ENCODE measurements at regions not wholly inside any gene's neighbourhood (a gene's known extent, or its start where the extent isn't known, plus 50 kb on each side); places are given as distances from the start of the nearest gene placed in this dataset.

- H3K36me3 ChIP-seq (ENCODE audit: control insufficient read depth, insufficient read depth, low read length) = no peaks in the 10 kb centered on the region
- no peak overlapping the region for H3K4me3 ChIP-seq (ENCODE audit: low read depth, low read length)
- H3K27me3 ChIP-seq (ENCODE audit: control insufficient read depth, insufficient read depth, low read length) = no peaks in the 10 kb centered on the region
- no CpG with 5 or more reads among the region's 3 CpGs for WGBS (ENCODE audit: insufficient coverage)
- no peaks in the 10 kb centered on the region for H3K9me3 ChIP-seq (ENCODE audit: control insufficient read depth, insufficient read depth, low read length)
- no peaks in the 10 kb centered on the region for H3K4me1 ChIP-seq (ENCODE audit: control insufficient read depth, insufficient read depth, low read length)
- DNase-seq (ENCODE audit: low read depth in 4 of 6, low spot score in 6 of 6) = no peak
- H3K27ac ChIP-seq (ENCODE audit: low read depth, low read length) = no peak overlapping the region
Observed at GRCh38 chr10:121048749-121049148, 197.6 kb downstream of the WDR11 start.

DNA sequence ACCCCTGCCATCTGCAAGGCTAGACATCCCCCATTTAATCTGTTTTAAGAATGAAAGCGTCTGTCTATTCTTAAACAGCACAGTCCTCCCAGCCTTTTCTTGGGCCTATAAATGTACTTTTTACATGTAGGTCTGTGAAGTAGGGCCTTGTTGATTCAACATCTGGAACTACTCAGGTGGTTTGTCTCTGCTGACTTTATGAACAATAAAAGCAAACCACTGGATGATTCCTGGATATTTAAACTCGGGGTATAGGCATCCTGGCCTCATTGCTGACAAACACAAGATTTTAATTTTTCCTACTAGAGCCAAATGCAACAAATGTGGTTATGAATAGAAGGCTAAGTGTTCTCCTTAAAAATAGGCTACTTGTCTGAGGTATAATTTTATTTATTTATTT, 198.3 kb downstream of the WDR11 start:
- no CpG with 5 or more reads among the region's 2 CpGs for WGBS (ENCODE audit: insufficient coverage)
- H3K4me1 ChIP-seq (ENCODE audit: control insufficient read depth, insufficient read depth, low read length) = no peaks in the 10 kb centered on the region
- H3K27ac ChIP-seq (ENCODE audit: low read depth, low read length) = no peak overlapping the region
- H3K4me3 ChIP-seq (ENCODE audit: low read depth, low read length) = no peak overlapping the region
- no peaks in the 10 kb centered on the region for H3K9me3 ChIP-seq (ENCODE audit: control insufficient read depth, insufficient read depth, low read length)
- DNase-seq (ENCODE audit: low read depth in 4 of 6, low spot score in 6 of 6) = no peak
- no peaks in the 10 kb centered on the region for H3K36me3 ChIP-seq (ENCODE audit: control insufficient read depth, insufficient read depth, low read length)
- H3K27me3 ChIP-seq (ENCODE audit: control insufficient read depth, insufficient read depth, low read length) = no peaks in the 10 kb centered on the region

- Histone ChIP-seq H3K4me1 (ENCODE audit: control insufficient read depth, insufficient read depth, low read length) (no peaks in the 10 kb centered on the region), H3K27ac (ENCODE audit: low read depth, low read length) (no peak overlapping the region), H3K4me3 (ENCODE audit: low read depth, low read length) (no peak overlapping the region), H3K9me3 (ENCODE audit: control insufficient read depth, insufficient read depth, low read length) (no peaks in the 10 kb centered on the region), H3K36me3 (ENCODE audit: control insufficient read depth, insufficient read depth, low read length) (no peaks in the 10 kb centered on the region), H3K27me3 (ENCODE audit: control insufficient read depth, insufficient read depth, low read length) (no peaks in the 10 kb centered on the region)
- DNase-seq (ENCODE audit: low read depth in 4 of 6, low spot score in 6 of 6) = no peak
- WGBS (ENCODE audit: insufficient coverage) = 100% methylated on average over 1 of the region's 1 CpG
Observed at GRCh38 chr10:121049923-121050322, 198.8 kb downstream of the WDR11 start.

DNA sequence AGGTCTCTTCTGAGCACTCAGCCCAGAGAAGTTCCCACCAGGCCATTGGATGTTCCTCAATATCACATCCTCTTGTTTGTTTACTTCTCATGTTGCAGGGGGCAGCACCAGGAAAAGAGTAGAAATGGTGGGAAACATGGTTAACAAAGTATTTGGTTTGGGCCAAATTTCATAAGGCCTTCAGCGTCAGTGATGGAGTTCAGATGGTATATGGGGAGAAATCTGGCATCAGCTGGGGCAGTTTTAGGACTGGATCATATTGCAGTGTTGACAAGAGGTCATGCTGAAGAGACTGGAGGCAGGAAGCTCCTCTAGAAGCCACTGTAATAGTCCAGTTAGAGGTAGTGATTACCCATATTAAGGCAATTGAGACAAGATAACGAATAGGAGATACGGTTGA, 200.0 kb downstream of the WDR11 start:
- Histone ChIP-seq H3K27me3 (ENCODE audit: control insufficient read depth, insufficient read depth, low read length) (no peaks in the 10 kb centered on the region), H3K4me1 (ENCODE audit: control insufficient read depth, insufficient read depth, low read length) (no peaks in the 10 kb centered on the region), H3K4me3 (ENCODE audit: low read depth, low read length) (no peak overlapping the region), H3K9me3 (ENCODE audit: control insufficient read depth, insufficient read depth, low read length) (no peaks in the 10 kb centered on the region), H3K36me3 (ENCODE audit: control insufficient read depth, insufficient read depth, low read length) (no peaks in the 10 kb centered on the region), H3K27ac (ENCODE audit: low read depth, low read length) (no peak overlapping the region)
- DNase-seq (ENCODE audit: low read depth in 4 of 6, low spot score in 6 of 6) = no peak
- 100% methylated on average over 1 of the region's 3 CpGs for WGBS (ENCODE audit: insufficient coverage)

DNA sequence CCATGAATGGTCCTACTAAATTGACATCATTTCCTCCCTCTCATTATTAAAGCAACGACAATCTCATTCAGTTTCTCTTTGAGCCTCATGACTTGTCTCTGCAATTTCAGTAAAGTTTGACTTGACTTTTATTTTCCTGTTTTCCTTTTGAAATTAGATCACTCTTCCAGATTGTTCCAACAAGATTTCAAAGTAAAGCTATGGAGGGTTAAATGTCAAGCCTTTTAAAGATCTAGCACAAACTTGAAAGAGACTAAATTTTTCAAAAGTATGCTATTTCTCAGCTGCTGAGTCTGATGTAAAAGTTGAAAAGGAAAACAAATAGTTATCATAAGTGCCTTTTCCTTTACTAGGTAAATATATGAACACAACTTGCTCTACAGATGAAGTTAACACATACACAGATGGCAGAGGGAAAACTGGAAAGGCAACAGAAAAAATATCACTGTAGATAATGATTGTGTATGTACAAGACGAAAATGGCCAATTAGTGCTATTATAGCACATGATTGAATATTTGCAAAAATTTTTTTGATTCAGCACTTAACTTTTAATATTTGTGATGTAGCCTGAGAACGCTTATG, 200.6 kb downstream of the WDR11 start:
- no peaks in the 10 kb centered on the region for H3K36me3 ChIP-seq (ENCODE audit: control insufficient read depth, insufficient read depth, low read length)
- no peaks in the 10 kb centered on the region for H3K27me3 ChIP-seq (ENCODE audit: control insufficient read depth, insufficient read depth, low read length)
- DNase-seq (ENCODE audit: low read depth in 4 of 6, low spot score in 6 of 6) = peak in 2 of 6 donors; percentile 22 to 52
- H3K9me3 ChIP-seq (ENCODE audit: control insufficient read depth, insufficient read depth, low read length) = no peaks in the 10 kb centered on the region
- no CpG with 5 or more reads among the region's 3 CpGs for WGBS (ENCODE audit: insufficient coverage)
- no peak overlapping the region for H3K27ac ChIP-seq (ENCODE audit: low read depth, low read length)
- no peaks in the 10 kb centered on the region for H3K4me1 ChIP-seq (ENCODE audit: control insufficient read depth, insufficient read depth, low read length)
- H3K4me3 ChIP-seq (ENCODE audit: low read depth, low read length) = no peak overlapping the region

GRCh38 chr10:121053151-121053550, 202.0 kb downstream of the WDR11 start:
- DNase-seq (ENCODE audit: low read depth in 4 of 6, low spot score in 6 of 6) = no peak
- no CpG with 5 or more reads among the region's 3 CpGs for WGBS (ENCODE audit: insufficient coverage)
- H3K4me1 ChIP-seq (ENCODE audit: control insufficient read depth, insufficient read depth, low read length) = no peaks in the 10 kb centered on the region
- no peaks in the 10 kb centered on the region for H3K9me3 ChIP-seq (ENCODE audit: control insufficient read depth, insufficient read depth, low read length)
- H3K27ac ChIP-seq (ENCODE audit: low read depth, low read length) = no peak overlapping the region
- H3K36me3 ChIP-seq (ENCODE audit: control insufficient read depth, insufficient read depth, low read length) = no peaks in the 10 kb centered on the region
- H3K4me3 ChIP-seq (ENCODE audit: low read depth, low read length) = no peak overlapping the region
- H3K27me3 ChIP-seq (ENCODE audit: control insufficient read depth, insufficient read depth, low read length) = no peaks in the 10 kb centered on the region

- WGBS (ENCODE audit: insufficient coverage) = 100% methylated on average over 1 of the region's 5 CpGs
- Histone ChIP-seq H3K4me1 (ENCODE audit: control insufficient read depth, insufficient read depth, low read length) (peaks cover 3% of the 10 kb centered on the region), H3K4me3 (ENCODE audit: low read depth, low read length) (no peak overlapping the region), H3K9me3 (ENCODE audit: control insufficient read depth, insufficient read depth, low read length) (no peaks in the 10 kb centered on the region), H3K27me3 (ENCODE audit: control insufficient read depth, insufficient read depth, low read length) (no peaks in the 10 kb centered on the region), H3K27ac (ENCODE audit: low read depth, low read length) (no peak overlapping the region), H3K36me3 (ENCODE audit: control insufficient read depth, insufficient read depth, low read length) (no peaks in the 10 kb centered on the region)
- DNase-seq (ENCODE audit: low read depth in 4 of 6, low spot score in 6 of 6) = no peak
Observed at GRCh38 chr10:121054874-121055273, 203.7 kb downstream of the WDR11 start.

- 75% methylated on average over 2 of the region's 4 CpGs for WGBS (ENCODE audit: insufficient coverage)
- peak in 1 of 6 donors; percentile 58 for DNase-seq (ENCODE audit: low read depth in 4 of 6, low spot score in 6 of 6)
- no peak overlapping the region for H3K4me3 ChIP-seq (ENCODE audit: low read depth, low read length)
- H3K27me3 ChIP-seq (ENCODE audit: control insufficient read depth, insufficient read depth, low read length) = no peaks in the 10 kb centered on the region
- peaks cover 3% of the 10 kb centered on the region for H3K4me1 ChIP-seq (ENCODE audit: control insufficient read depth, insufficient read depth, low read length)
- no peak overlapping the region for H3K27ac ChIP-seq (ENCODE audit: low read depth, low read length)
- no peaks in the 10 kb centered on the region for H3K9me3 ChIP-seq (ENCODE audit: control insufficient read depth, insufficient read depth, low read length)
- no peaks in the 10 kb centered on the region for H3K36me3 ChIP-seq (ENCODE audit: control insufficient read depth, insufficient read depth, low read length)
Observed at GRCh38 chr10:121057269-121057668, 206.1 kb downstream of the WDR11 start.

DNA sequence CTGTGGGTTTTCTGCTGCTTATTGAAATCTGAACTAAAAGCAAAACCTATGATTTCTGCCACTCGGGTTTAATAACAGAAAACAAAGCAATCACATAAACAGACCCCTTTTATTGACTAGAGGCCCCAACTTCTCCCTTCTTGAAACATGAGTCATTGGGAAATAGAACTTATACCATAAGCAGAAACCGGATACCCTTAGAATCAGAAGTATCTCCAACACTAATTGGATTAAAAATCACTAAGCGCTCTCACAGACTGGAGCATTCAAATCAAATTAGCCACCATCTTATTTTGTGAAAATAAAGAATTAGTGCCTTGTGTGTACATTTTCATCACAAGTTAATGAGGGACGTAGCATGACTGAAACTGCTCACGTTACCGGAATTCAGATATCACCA, 206.9 kb downstream of the WDR11 start:
- H3K27me3 ChIP-seq (ENCODE audit: control insufficient read depth, insufficient read depth, low read length) = no peaks in the 10 kb centered on the region
- H3K27ac ChIP-seq (ENCODE audit: low read depth, low read length) = no peak overlapping the region
- H3K36me3 ChIP-seq (ENCODE audit: control insufficient read depth, insufficient read depth, low read length) = no peaks in the 10 kb centered on the region
- no peaks in the 10 kb centered on the region for H3K9me3 ChIP-seq (ENCODE audit: control insufficient read depth, insufficient read depth, low read length)
- no CpG with 5 or more reads among the region's 6 CpGs for WGBS (ENCODE audit: insufficient coverage)
- no peak overlapping the region for H3K4me3 ChIP-seq (ENCODE audit: low read depth, low read length)
- no peak for DNase-seq (ENCODE audit: low read depth in 4 of 6, low spot score in 6 of 6)
- H3K4me1 ChIP-seq (ENCODE audit: control insufficient read depth, insufficient read depth, low read length) = peaks cover 3% of the 10 kb centered on the region

DNA sequence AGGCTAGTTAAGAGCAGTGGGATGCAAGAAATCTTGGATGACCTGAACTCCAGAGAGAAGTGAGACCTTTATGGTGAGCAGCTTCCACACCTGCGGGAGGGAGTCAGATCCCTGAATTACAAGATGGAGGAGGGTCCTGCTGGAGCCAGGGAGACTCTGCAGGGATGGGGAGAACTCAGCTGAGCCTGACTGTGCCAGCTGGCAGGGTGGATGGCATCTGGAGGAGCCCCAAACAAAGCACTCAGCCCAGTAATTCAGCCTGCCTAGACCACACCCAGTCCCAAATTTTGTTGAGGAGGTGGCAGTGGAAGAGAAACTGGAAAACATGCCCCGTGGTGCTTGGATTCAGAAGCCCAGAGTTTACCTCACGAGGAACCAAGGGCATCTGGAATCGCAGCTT, 208.2 kb downstream of the WDR11 start:
- peaks cover 3% of the 10 kb centered on the region for H3K4me1 ChIP-seq (ENCODE audit: control insufficient read depth, insufficient read depth, low read length)
- no peak overlapping the region for H3K27ac ChIP-seq (ENCODE audit: low read depth, low read length)
- H3K27me3 ChIP-seq (ENCODE audit: control insufficient read depth, insufficient read depth, low read length) = no peaks in the 10 kb centered on the region
- no peaks in the 10 kb centered on the region for H3K36me3 ChIP-seq (ENCODE audit: control insufficient read depth, insufficient read depth, low read length)
- DNase-seq (ENCODE audit: low read depth in 4 of 6, low spot score in 6 of 6) = no peak
- 78% methylated on average over 3 of the region's 4 CpGs for WGBS (ENCODE audit: insufficient coverage)
- H3K4me3 ChIP-seq (ENCODE audit: low read depth, low read length) = no peak overlapping the region
- H3K9me3 ChIP-seq (ENCODE audit: control insufficient read depth, insufficient read depth, low read length) = no peaks in the 10 kb centered on the region
